ENCODE measurements at regions not wholly inside any gene's neighbourhood (a gene's known extent, or its start where the extent isn't known, plus 50 kb on each side); places are given as distances from the start of the nearest gene placed in this dataset.

DNA sequence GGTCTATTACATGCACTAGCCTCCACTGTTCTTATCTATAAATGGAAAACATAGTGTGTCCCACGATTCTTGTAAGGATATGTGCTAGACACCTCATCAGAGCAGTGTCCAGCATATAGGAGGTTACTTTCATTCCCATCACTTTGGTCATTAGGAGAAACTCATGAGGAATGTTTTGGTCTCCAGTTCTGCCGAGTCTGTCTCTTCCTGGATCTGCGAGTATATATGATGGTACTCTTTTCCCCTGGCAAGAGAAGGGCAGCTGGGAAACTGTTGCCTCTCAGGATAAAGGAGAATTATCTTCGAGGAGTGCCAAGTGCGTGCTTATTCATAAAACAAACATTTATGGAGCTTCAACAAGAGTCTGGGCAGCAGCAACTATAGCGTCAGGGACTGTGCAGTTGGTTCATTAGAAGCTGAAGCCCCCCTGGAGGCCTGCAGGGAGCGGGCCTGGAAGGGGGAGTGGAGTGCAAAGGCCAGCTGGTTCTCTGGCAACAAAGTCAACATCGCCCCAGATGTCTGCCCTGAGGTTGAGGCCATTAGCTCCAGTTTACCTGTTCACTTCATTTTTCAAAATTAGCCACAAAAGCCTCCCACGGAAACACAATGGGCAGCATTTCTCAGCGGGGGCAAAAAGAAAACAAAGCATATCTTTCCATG, 811.9 kb downstream of the MAFB start:
- no peak for TF ChIP-seq CTCF (IDR thresholded peaks at IDR 0.05)
- DNase-seq (ENCODE audit: low spot score) (no peak), ATAC-seq (ENCODE audit: low FRiP score) (no peak)

DNA sequence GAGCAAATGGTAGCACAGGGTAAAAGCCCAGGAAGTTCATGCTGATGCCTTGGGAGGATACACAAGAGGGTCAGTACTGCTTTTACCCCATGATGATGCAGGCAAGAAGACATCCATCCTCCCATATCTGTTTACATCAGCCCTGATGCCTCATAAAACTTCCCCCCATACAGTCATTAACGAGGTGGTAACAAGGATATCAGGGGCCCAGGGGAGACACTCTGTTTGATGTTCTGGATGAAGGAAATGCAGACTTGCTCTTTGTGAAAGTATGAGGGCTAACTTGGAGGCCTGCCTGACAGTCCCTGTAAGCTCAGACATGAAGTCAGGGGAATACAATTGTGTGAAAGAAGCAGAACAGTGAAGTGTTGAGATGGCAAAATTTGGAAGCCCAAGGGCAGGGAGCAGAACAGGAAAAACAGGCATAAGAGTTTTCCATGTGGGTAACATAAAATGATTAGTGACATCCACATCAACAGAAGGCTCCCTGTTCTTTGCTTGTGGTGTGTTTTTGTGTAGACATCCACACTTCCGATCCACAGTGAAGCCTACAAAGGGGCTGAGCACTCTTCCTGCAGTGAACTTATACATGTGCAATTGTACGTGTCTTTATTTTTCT, 813.4 kb downstream of the MAFB start:
- ATAC-seq (ENCODE audit: low FRiP score) (no peak), DNase-seq (ENCODE audit: low spot score) (no peak)
- TF ChIP-seq CTCF (IDR thresholded peaks at IDR 0.05): no peak

DNA sequence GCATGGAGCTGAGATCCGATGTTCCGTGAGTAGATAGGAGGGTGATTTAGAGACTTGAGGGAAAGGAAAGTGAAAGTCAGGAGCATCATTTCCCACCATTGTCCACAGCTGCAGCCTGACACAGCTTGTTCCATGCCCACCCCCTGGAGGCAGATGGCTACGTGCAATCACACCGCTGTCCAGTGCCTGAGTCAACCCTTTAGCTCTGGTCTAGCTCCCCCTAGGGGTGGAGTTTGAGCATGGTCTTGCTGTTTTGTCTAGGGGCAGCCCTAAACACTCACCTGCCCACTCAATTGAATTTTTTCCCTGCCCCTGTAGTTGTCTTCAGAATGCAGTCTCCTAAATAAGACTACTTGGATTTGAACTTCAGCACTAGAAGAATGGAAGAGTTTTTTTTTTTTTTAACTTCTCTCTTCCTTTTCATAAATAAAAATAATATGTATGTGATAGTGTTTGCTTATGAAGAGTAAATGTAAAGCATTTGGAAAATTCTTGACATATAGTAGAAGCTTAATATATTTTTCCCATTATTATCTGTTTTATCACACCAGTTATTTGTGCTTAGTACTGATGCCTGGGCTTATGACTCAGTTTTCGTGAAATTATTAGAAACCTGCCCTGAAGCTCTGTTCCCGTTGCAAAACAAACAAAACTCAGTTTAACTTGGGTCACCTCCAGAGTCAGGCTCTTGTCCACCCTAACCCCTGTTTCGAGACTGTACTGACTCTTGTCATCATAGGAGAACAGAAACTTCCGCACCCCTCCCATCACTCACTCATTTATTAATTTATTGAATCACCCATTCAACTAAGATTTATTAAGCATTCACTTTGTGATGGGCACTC, 814.8 kb downstream of the MAFB start:
- no peak for TF ChIP-seq CTCF (IDR thresholded peaks at IDR 0.05)
- peak; percentile 75 for ATAC-seq (ENCODE audit: low FRiP score)
- DNase-seq (ENCODE audit: low spot score): peak; percentile 50

DNA sequence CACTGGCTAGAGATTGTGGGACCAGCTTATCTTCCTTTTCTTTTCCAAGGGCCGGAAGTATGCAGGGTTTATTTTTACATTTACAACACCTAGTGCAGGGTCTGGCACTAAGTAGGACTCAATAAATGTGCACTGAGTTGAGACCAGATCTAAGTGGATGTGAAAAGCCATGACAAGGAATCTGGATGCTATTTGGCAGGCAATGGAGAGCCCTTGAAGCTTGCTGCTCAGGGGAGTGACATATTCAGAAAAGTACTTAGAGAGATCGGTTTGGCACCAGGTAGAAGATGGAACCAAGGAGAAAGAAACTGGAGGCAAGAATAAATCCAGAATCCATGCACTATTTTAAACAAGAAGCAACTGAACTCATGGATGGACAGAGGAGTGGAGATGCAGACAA, 815.8 kb downstream of the MAFB start:
- ATAC-seq (ENCODE audit: low FRiP score) (no peak), DNase-seq (ENCODE audit: low spot score) (no peak)
- TF ChIP-seq CTCF (IDR thresholded peaks at IDR 0.05): no peak

GRCh38 chr20:39871013-39871412, 818.0 kb downstream of the MAFB start:
- ATAC-seq (ENCODE audit: low FRiP score) (no peak), DNase-seq (ENCODE audit: low spot score) (no peak)
- TF ChIP-seq CTCF (IDR thresholded peaks at IDR 0.05): no peak

GRCh38 chr20:39865446-39865845, 823.6 kb downstream of the MAFB start:
- no peak for TF ChIP-seq CTCF (IDR thresholded peaks at IDR 0.05)
- DNase-seq (ENCODE audit: low spot score): no peak
- ATAC-seq (ENCODE audit: low FRiP score): no peak

All from omental fat pad (tissue), 3 donors.